ENCODE measurements at regions not wholly inside any gene's neighbourhood (a gene's known extent, or its start where the extent isn't known, plus 50 kb on each side); places are given as distances from the start of the nearest gene placed in this dataset.

DNA sequence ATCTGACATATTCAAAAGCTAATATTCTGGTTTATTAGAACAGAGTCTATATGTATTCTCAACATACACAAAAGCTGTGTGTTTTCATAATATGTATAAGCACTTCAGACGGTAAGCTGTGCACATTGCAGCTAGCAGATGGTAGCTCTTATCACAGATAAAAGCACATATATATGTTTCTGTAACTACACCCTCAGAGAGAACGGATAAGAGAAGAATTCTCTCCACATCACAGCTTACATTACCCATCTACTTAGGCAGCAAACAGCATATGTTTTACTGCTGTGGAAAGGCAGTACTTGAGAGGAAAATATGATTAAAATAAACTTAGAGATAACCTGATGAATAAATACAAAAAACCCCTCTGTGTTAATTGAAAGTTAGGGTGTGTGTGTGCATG lies 450.9 kb upstream of the ZNF608 start:
- no peak for DNase-seq
- no peak overlapping the region for H3K27ac Mint-ChIP-seq
- no peaks in the 10 kb centered on the region for H3K27me3 Mint-ChIP-seq
- H3K4me1 Mint-ChIP-seq: no peaks in the 10 kb centered on the region
- no peak overlapping the region for H3K4me3 Mint-ChIP-seq
- ATAC-seq: no peak
- no peaks in the 10 kb centered on the region for H3K9me3 ChIP-seq (ENCODE audit: control insufficient read depth, low read length, poor library complexity, severe bottlenecking)
- H3K36me3 Mint-ChIP-seq (ENCODE audit: low read depth): no peaks in the 10 kb centered on the region

DNA sequence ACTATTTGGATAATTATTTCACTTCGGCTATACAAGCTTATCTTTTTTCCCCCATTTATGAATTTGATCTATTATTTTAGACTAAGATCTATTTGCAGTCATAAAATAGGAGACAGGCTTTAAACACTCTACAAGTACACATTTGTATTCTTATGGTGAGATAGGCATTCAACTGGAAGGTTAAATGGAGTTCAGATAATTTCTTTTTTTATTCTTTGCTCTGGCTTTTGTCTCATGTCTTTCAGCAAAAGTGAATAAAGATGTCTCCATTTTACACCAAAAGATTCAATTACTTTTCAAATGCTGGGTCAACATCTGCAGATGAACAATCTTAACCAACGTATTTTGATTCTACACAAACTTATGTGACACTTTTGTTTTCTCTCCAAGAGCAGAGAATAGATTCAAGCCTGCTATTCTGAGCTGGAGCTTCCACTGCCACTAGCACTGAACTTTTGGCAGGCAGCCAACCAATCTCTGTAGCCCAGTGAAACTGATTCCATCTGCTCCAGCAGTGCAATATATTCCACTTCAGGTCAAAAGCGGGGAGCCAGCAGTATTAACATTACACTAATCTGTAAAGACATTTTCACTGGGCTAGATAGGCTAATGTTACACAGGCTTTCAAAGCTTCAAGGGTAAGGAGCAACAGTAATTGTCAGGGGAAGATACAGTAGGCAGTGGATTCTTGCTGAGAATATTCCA lies 452.0 kb upstream of the ZNF608 start:
- no peak overlapping the region for H3K4me3 Mint-ChIP-seq

DNA sequence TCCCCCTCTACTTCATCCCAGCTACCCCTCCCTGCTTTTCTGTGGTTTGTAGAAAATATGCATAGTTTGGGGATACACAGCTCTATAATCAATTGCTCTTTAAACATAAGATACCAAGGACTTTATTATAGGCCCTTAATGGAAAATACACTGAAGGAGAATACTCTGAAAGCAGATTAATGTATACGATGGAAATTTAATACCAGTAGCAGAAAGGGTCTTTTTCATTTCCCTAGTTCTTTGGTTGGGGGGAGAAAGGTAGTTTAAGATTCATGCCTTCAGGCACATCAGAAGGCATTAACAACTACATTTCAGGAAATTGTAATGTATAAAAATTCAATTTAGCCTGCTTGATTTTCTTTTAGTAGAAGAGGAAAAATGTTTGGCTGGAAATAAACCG lies 452.9 kb upstream of the ZNF608 start:
- ATAC-seq: no peak
- H3K9me3 ChIP-seq (ENCODE audit: control insufficient read depth, low read length, poor library complexity, severe bottlenecking): no peaks in the 10 kb centered on the region
- Mint-ChIP-seq H3K27ac (no peak overlapping the region), H3K36me3 (ENCODE audit: low read depth) (no peaks in the 10 kb centered on the region), H3K27me3 (no peaks in the 10 kb centered on the region), H3K4me3 (no peak overlapping the region), H3K4me1 (no peaks in the 10 kb centered on the region)
- no peak for DNase-seq

More for the DNA sequence above, 452.0 kb upstream of the ZNF608 start:
- no peak for DNase-seq
- no peak for ATAC-seq
- Mint-ChIP-seq H3K27me3 (no peaks in the 10 kb centered on the region), H3K36me3 (ENCODE audit: low read depth) (no peaks in the 10 kb centered on the region), H3K4me1 (no peaks in the 10 kb centered on the region), H3K27ac (no peak overlapping the region)
- no peaks in the 10 kb centered on the region for H3K9me3 ChIP-seq (ENCODE audit: control insufficient read depth, low read length, poor library complexity, severe bottlenecking)

DNA sequence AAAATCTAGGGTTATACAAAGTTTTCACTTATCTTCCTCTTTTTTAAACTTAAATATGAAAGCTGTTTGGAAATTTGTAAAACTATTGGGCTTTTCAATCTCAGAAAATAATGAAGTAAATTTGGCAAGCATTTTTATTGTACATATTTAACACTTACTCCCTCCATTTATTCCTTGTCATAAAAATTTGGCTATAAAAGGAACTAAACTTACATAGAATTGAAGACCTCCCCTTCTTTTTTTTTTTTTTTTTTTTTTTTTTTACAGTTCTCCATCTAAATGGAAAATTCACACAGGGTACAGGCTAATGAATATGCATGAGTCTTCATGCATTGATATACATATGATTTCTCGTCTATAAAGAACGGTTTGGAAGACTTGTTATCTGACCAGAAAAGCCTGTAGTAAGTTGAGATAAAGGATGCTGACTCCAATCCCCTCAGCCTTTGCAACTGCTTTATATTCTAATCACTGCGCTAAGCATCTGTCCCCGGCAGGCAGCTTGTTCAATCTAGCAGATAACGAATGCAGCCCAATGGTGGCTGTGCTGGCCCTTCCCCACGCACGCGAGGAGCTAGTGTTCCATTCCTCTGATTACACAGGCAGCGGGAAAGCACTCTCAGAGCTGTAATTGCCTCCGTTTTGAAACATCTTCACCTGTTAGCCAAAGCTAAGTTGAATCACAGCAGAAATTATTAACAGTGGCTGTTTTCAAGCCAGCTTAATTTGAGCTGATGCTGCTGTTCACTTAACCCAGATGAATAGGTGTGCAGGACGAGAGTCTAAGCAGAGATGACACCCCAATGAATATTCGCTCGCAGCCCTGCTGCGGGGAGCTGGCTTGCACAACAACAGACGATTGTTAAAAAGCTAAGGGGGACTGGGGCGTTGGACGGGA lies 453.8 kb upstream of the ZNF608 start:
- Mint-ChIP-seq H3K36me3 (ENCODE audit: low read depth) (no peaks in the 10 kb centered on the region), H3K4me1 (no peaks in the 10 kb centered on the region), H3K27ac (no peak overlapping the region), H3K27me3 (no peaks in the 10 kb centered on the region), H3K4me3 (no peak overlapping the region)
- no peak for DNase-seq
- ATAC-seq: no peak
- H3K9me3 ChIP-seq (ENCODE audit: control insufficient read depth, low read length, poor library complexity, severe bottlenecking): no peaks in the 10 kb centered on the region

DNA sequence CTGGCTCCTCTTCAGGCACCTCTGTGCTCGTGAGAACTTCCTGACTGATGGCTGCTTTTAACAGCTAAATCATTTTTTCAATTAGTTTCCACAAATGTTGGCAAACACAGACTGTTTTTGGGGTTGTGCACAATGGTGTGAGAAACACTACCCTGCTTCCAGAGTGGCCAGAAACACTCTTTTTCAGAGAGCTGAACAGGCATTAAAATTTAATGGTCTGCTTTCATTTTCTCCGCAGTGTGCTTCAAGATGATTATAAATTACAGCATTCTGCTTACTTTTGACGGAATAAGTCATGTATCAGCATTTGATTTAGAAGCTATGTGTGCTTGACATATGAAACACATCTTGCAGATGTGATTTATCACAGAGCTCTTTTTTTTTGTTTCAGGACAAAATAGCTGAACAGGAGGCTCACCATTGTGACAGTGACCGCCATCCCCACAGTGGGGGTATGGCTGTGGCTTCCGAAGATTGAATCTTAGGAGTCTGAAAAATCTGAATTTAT lies 454.5 kb upstream of the ZNF608 start:
- no peaks in the 10 kb centered on the region for H3K36me3 Mint-ChIP-seq (ENCODE audit: low read depth)
- H3K27ac Mint-ChIP-seq: no peak overlapping the region
- H3K4me1 Mint-ChIP-seq: no peaks in the 10 kb centered on the region
- no peak overlapping the region for H3K4me3 Mint-ChIP-seq
- ATAC-seq (no peak), DNase-seq (no peak)
- no peaks in the 10 kb centered on the region for H3K9me3 ChIP-seq (ENCODE audit: control insufficient read depth, low read length, poor library complexity, severe bottlenecking)
- no peaks in the 10 kb centered on the region for H3K27me3 Mint-ChIP-seq

DNA sequence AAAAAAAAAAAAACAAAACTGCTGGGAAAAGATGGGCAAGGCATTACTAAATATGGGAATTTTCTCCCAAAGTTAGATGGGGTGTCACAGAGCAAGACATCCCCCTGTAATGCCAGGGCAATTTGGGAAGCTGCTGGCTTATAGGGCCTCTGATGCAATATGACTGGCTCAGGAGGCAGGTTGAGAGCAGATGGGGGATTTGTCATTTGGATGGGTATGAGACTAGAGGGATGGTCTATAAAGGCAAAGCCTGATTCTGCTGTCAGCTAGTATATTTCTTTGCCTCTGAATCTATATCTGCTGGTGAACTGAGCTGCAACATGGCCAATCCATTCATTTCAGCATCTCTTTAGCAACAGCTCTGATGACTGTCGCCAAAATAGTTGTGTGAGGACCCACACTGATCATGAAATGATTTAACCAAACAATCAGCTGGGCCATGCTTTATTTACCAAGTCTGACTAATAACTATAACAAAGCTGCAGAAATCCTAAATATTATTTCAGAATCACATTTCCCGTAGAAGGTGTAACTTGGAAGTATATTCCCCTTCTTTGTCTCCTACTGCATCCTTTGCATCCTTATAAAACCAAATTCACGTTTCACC lies 455.1 kb upstream of the ZNF608 start:
- H3K4me1 Mint-ChIP-seq: no peaks in the 10 kb centered on the region
- H3K4me3 Mint-ChIP-seq: no peak overlapping the region
- H3K27ac Mint-ChIP-seq: no peak overlapping the region
- DNase-seq (no peak), ATAC-seq (no peak)
- no peaks in the 10 kb centered on the region for H3K9me3 ChIP-seq (ENCODE audit: control insufficient read depth, low read length, poor library complexity, severe bottlenecking)
- no peaks in the 10 kb centered on the region for H3K27me3 Mint-ChIP-seq
- H3K36me3 Mint-ChIP-seq (ENCODE audit: low read depth): no peaks in the 10 kb centered on the region

DNA sequence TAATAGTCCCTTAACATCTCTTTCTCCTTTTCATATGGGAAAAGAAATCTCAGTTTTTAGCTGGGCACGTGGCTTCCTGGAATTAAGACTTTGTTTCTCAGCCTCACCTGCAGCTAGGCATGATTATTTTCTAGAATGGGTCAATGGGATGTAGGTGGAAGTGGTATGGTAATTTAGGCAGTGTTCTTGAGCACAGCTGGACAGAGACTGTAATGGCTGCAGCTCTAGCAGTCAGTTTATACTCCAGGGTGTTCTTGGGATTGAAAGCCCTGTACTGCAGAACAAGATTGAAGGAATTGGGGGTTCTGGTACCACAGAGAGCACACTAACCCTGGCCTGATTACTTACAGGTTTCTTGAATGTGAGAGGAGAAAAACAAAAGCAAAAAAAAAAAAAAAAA lies 455.9 kb upstream of the ZNF608 start:
- Mint-ChIP-seq H3K4me3 (no peak overlapping the region), H3K4me1 (no peaks in the 10 kb centered on the region), H3K27ac (no peak overlapping the region), H3K27me3 (no peaks in the 10 kb centered on the region), H3K36me3 (ENCODE audit: low read depth) (no peaks in the 10 kb centered on the region)
- no peak for ATAC-seq
- DNase-seq: no peak
- H3K9me3 ChIP-seq (ENCODE audit: control insufficient read depth, low read length, poor library complexity, severe bottlenecking): no peaks in the 10 kb centered on the region

DNA sequence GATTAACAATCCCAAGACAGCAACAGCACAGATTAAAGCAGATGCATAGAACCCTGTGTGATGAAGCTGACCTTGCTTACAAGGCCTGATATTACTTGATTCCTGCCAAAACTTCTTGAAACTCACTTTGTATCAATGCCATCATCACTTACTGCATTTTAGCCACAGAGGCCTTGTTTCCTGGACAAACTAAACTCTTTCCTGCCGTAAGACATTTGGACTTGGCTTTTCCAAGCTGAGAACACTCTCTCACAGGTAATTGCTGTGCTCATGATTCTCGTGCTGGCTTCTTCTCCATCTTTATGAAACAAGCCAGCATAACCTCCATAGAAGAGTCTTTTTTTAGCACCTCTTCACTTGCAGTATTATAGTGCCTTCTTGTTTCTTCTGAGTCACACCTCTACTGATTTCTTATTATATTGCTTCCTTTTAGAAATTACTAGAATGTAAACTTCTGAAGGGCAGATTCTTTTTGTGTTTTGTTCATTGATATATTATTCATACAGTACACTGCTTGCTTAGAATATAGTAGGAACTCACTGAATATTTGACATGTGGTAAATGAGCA lies 456.5 kb upstream of the ZNF608 start:
- no peaks in the 10 kb centered on the region for H3K27me3 Mint-ChIP-seq
- no peak overlapping the region for H3K4me3 Mint-ChIP-seq
- no peaks in the 10 kb centered on the region for H3K9me3 ChIP-seq (ENCODE audit: control insufficient read depth, low read length, poor library complexity, severe bottlenecking)
- H3K36me3 Mint-ChIP-seq (ENCODE audit: low read depth): no peaks in the 10 kb centered on the region
- ATAC-seq (no peak), DNase-seq (no peak)
- H3K4me1 Mint-ChIP-seq: no peaks in the 10 kb centered on the region
- no peak overlapping the region for H3K27ac Mint-ChIP-seq

DNA sequence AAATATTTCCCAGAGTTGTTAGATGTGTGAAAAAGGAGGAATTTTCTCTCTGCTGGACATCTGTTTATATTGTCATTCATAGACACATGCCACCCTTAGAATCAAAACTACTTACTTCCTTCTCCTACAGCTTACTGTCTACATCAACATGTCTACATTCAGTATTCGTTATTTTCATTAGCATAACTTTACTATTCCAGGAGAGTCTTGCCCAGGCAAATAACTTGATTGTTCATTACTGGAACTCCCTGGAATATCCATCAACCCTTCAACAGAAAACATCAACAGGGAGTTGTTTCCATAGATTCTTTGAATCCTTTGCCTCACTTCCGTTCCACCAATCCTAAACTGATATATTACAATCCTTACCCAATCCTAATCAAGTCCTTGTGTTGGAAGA lies 457.5 kb upstream of the ZNF608 start:
- Mint-ChIP-seq H3K27me3 (no peaks in the 10 kb centered on the region), H3K4me1 (no peaks in the 10 kb centered on the region), H3K36me3 (ENCODE audit: low read depth) (no peaks in the 10 kb centered on the region), H3K4me3 (no peak overlapping the region), H3K27ac (no peak overlapping the region)
- DNase-seq: no peak
- ATAC-seq: no peak
- no peaks in the 10 kb centered on the region for H3K9me3 ChIP-seq (ENCODE audit: control insufficient read depth, low read length, poor library complexity, severe bottlenecking)

DNA sequence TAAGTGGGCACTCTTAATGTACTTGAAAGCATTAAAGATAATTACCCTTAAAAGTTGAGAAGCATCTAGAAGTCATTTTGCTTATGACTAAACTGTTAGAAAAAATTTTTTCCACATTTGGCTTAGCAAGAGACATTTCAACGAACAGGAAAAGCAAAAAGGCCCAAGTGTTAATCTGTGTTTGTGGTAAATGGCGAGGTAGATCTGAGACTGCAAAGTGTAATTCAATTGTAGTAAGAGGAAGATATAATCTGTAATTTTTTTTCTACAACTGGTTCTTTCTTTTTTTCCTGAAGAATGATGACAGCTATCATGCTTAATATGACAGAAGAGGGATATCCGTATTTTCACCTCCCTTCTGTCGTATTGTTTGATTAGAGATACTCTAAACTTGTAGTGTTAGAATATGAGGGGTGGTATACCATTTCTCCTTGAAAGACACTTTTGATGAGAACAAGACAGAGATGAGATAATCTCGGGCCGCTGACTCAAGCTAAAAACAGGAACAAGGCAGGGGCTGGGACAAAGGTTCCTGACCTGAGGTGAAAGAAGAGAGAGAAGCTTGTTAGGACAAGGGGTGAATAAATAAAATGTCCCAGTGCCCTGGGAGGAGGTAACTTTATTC lies 459.3 kb upstream of the ZNF608 start:
- H3K27ac Mint-ChIP-seq: no peak overlapping the region
- H3K27me3 Mint-ChIP-seq: no peaks in the 10 kb centered on the region
- ATAC-seq (no peak), DNase-seq (no peak)
- H3K4me1 Mint-ChIP-seq: no peaks in the 10 kb centered on the region
- no peaks in the 10 kb centered on the region for H3K9me3 ChIP-seq (ENCODE audit: control insufficient read depth, low read length, poor library complexity, severe bottlenecking)
- no peak overlapping the region for H3K4me3 Mint-ChIP-seq
- H3K36me3 Mint-ChIP-seq (ENCODE audit: low read depth): no peaks in the 10 kb centered on the region

DNA sequence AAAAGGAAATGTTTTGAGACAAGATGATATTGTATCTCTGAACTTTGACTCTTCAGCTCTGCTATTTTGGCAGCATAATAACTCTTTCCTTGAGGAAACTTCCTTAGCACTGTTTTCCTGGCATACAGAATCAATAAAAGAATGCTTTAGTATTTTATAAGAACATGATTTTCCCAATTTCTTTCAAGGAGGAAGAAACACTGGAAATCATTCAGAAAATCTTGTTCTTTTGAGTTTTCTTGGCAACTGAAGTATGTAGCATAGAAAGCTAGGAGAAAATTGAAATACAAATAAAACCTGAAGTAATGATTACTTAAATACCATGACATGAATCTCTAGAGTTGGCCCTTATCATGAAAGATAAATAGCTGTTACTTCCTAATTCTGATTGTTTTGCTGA lies 461.4 kb upstream of the ZNF608 start:
- H3K4me1 Mint-ChIP-seq: no peaks in the 10 kb centered on the region
- no peaks in the 10 kb centered on the region for H3K27me3 Mint-ChIP-seq
- no peak overlapping the region for H3K27ac Mint-ChIP-seq
- ATAC-seq: no peak
- DNase-seq: no peak
- no peaks in the 10 kb centered on the region for H3K9me3 ChIP-seq (ENCODE audit: control insufficient read depth, low read length, poor library complexity, severe bottlenecking)
- H3K36me3 Mint-ChIP-seq (ENCODE audit: low read depth): no peaks in the 10 kb centered on the region
- no peak overlapping the region for H3K4me3 Mint-ChIP-seq

DNA sequence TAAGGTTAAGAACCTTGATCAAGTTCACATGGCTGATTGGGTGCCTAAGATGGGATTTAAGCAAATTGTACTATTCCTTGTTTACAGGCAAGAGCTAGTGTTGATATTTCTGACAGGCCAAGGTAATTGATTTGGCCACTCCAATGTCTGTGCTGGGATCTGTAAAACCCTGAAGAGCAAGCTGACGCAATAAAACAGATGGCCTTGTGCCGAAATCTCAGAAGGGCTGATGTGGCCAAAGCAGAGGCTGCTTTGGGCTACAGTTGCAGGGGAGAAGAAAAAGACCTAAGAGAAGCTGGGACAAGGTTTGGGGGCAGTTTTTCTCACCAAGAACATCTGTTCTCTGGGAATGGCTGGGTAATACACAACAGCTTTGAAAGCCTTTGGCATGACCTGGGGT lies 463.2 kb upstream of the ZNF608 start:
- ATAC-seq (no peak), DNase-seq (no peak)
- Mint-ChIP-seq H3K27ac (no peak overlapping the region), H3K4me3 (no peak overlapping the region), H3K36me3 (ENCODE audit: low read depth) (no peaks in the 10 kb centered on the region), H3K4me1 (no peaks in the 10 kb centered on the region), H3K27me3 (no peaks in the 10 kb centered on the region)
- no peaks in the 10 kb centered on the region for H3K9me3 ChIP-seq (ENCODE audit: control insufficient read depth, low read length, poor library complexity, severe bottlenecking)
